A204.1 (cell line): ENCODE measurements at regions not wholly inside any gene's neighbourhood (a gene's known extent, or its start where the extent isn't known, plus 50 kb on each side); places are given as distances from the start of the nearest gene placed in this dataset.

Experiments used
- FAIRE-seq: peaks from 2 replicates; lab custom pipeline; 2012; peaks lifted over from hg19 to GRCh38; lab: Jason Lieb, UNC

DNA sequence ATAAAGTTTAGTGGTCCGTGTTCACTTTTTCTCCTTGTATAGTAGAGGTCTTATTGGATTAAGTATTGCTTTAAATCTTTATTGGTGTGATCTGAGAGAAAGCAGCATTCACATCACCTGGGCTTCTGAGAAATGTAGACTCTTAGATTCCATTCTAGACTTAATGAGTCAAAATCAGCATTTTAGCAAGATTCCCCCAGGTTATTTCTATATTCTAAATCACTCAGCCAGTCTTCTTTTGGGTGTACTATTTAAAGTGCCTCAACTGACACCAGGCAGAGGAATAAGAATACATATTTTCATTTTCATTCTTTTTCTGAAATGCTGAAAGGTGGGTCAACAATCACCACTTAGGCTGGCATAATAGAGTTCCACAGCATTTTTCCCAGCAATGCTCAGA lies 481.7 kb downstream of the TUSC7 start:
- no peak for FAIRE-seq

GRCh38 chr3:117192888-117193287 lies 483.3 kb downstream of the TUSC7 start:
- FAIRE-seq, result no peak

GRCh38 chr3:117193390-117193789 lies 483.8 kb downstream of the TUSC7 start:
- no peak for FAIRE-seq

GRCh38 chr3:117195034-117195433 lies 485.5 kb downstream of the TUSC7 start:
- FAIRE-seq, result no peak

GRCh38 chr3:117200962-117201361 lies 491.4 kb downstream of the TUSC7 start:
- no peak for FAIRE-seq

GRCh38 chr3:117201901-117202774 lies 492.6 kb downstream of the TUSC7 start:
- FAIRE-seq, result no peak

- no peak for FAIRE-seq
Measured at GRCh38 chr3:117217355-117217754, 507.8 kb downstream of the TUSC7 start.

GRCh38 chr3:117217760-117218316 lies 508.3 kb downstream of the TUSC7 start:
- FAIRE-seq, result no peak

DNA sequence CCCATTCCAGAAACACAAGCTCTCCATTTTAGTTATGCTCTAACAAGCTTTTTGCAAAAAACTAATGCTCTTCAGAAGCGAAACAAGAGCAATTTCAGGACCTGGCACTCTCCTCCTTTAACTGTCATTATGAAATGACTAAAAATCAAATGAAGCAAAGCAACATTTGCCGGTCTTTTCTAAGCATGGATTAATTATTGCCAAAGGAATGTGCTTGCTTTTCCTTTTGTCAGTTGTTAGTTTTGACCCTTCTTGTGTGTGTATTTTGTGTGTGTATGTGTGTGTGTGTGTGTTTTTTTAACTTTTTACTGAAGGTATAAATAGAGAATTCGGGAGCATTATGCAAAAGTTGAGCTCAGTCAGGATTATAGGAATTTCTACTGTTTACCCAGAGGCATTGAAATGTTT lies 509.1 kb downstream of the TUSC7 start:
- no peak for FAIRE-seq

GRCh38 chr3:117219296-117219695 lies 509.7 kb downstream of the TUSC7 start:
- FAIRE-seq, result no peak

GRCh38 chr3:117226932-117227331 lies 517.4 kb downstream of the TUSC7 start:
- FAIRE-seq, result no peak

DNA sequence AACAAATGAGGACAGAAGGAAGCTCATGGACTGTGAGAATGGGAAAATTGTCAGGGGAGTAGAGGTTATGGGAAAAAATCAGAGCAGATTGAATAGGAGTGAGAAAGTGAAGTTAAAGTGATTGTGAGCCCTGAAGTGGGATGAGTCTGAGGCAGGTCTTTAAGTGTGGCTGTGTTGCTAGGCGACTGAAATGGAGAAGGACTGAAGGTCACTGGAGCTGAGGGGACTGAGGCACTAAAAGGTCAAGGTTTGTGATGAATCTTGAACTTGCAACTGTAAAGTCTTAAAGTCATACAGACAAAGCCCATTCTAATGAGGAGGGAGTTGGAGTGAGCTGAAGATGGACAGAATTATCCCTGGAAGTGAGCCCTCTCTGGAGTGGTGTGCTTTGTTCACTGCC lies 518.9 kb downstream of the TUSC7 start:
- no peak for FAIRE-seq

DNA sequence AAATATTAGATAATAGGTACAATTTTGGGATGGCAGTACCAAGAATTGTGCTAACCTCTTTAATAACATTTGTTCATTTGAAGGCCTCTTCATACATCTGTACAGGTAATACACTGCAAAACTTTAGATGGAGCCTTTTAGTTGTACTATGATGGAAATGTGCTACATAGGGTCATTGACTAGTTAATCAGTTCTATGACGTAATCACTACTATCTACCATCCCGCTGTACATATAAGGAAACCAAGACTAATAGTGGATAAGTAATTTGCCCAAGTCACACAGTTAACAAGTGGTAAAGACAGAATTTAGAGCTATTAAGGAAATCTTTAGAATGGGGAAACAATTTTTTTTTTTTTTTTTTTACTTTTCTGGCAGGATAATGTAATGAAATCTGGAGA lies 521.3 kb downstream of the TUSC7 start:
- no peak for FAIRE-seq

DNA sequence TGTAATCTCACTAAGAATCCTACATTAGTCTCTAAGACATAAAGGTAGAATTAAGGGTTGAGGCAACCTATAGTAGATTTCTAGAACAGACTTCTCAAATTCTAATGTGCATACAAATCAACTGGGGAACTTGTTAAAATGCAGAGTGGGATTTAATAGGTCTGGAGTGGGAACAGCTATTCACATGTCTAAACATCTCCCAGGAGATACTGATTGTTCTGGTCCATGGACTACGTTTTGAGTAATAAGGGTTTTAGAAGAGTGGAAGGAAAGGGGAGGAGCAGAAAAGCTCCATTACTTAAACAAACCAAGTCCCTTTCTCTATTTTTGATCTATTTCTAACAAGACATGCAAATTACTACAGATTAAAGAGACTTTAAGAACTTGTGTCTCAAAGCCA lies 524.8 kb downstream of the TUSC7 start:
- FAIRE-seq, result no peak

GRCh38 chr3:117235304-117235703 lies 525.7 kb downstream of the TUSC7 start:
- FAIRE-seq, result no peak

- no peak for FAIRE-seq
Measured at GRCh38 chr3:117238806-117239205, 529.2 kb downstream of the TUSC7 start.

GRCh38 chr3:117243657-117244056 lies 534.1 kb downstream of the TUSC7 start:
- FAIRE-seq, result no peak

GRCh38 chr3:117246771-117247555 lies 537.4 kb downstream of the TUSC7 start:
- FAIRE-seq, result no peak

DNA sequence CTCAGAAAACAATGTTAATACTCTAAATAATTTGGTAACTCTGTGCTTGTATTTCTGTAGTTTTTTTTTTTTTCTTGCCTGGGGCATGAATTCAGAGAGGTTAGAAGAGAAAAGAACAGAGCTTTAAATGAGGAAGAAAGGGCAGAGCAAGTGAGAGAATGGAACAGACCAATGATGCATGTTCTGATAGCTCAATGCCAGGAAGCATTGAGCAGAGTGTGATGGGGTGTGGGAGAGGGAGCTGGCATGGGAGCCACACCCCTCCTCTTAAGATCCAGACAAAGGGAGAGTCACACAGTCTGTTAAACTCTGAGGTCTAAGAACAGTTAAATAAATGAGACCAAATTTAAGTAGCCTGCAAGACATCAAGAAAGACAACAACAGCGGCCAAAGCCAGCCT lies 538.6 kb downstream of the TUSC7 start:
- no peak for FAIRE-seq

DNA sequence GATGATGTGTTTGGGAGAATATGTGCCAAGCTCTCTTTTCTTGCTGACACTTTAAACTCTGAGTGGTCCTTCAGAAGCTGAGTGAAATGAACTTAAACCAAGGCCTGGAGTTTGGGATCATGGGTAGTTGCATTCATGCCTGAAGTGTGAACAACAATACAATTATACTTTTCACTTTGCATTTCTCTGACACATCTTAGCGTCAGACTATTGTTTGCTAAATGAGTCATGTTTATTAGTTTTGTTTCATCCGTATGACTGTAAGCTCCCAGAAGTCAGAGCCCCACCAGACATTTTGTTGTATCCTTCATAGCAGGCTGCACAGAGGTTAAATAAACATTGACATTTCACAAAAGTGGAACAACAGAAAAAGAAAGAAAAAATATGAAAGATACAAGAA lies 542.6 kb downstream of the TUSC7 start:
- no peak for FAIRE-seq

DNA sequence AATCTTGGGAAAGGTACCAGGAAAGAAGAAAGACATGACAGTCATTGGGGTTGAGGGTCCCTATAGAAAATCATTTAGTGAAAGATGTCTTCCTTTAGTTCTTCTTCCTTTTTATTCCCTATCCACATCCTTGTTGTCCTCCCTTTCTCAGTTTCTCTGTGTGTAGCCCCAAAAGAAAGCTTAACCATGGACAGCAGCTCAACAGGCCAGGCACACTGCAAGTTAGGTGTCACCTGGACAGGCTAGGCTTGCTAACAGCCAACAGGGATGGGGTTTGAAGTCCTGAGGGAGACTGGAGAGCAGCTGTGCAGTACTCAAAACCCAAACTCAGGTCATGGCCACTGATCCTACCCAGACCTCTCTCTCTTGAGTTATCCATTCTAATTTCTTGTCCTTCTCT lies 543.1 kb downstream of the TUSC7 start:
- no peak for FAIRE-seq

GRCh38 chr3:117253636-117254035 lies 544.1 kb downstream of the TUSC7 start:
- no peak for FAIRE-seq

DNA sequence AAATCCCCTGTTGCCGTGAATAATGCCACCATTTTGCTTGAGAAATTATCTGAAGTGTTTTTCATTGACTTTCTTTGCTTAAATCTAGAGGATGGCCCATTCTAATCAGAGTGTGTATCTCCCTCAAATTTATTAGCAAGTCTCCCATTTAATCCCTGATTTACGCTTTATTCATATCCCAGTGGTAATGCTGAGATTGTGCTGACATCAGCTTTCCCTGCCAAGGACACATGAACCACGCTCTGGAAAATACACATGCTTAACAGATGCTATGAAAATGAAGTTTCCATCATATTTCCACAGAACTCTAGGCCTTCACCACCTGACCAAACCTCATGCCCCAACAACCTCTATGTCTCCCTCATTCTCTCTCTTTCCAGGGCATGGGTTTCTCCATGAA lies 545.4 kb downstream of the TUSC7 start:
- FAIRE-seq, result no peak
